ENCODE measurements at regions not wholly inside any gene's neighbourhood (a gene's known extent, or its start where the extent isn't known, plus 50 kb on each side); places are given as distances from the start of the nearest gene placed in this dataset.

- TF ChIP-seq, protein P1, sequence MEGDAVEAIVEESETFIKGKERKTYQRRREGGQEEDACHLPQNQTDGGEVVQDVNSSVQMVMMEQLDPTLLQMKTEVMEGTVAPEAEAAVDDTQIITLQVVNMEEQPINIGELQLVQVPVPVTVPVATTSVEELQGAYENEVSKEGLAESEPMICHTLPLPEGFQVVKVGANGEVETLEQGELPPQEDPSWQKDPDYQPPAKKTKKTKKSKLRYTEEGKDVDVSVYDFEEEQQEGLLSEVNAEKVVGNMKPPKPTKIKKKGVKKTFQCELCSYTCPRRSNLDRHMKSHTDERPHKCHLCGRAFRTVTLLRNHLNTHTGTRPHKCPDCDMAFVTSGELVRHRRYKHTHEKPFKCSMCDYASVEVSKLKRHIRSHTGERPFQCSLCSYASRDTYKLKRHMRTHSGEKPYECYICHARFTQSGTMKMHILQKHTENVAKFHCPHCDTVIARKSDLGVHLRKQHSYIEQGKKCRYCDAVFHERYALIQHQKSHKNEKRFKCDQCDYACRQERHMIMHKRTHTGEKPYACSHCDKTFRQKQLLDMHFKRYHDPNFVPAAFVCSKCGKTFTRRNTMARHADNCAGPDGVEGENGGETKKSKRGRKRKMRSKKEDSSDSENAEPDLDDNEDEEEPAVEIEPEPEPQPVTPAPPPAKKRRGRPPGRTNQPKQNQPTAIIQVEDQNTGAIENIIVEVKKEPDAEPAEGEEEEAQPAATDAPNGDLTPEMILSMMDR (IDR thresholded peaks at IDR 0.05) = no peak
- TF ChIP-seq POLR2A (IDR thresholded peaks at IDR 0.05) = no peak
Measured at GRCh38 chr4:141356321-141356962, 135.7 kb downstream of the ZNF330 start.
